ENCODE measurements at regions not wholly inside any gene's neighbourhood (a gene's known extent, or its start where the extent isn't known, plus 50 kb on each side); places are given as distances from the start of the nearest gene placed in this dataset.

DNA sequence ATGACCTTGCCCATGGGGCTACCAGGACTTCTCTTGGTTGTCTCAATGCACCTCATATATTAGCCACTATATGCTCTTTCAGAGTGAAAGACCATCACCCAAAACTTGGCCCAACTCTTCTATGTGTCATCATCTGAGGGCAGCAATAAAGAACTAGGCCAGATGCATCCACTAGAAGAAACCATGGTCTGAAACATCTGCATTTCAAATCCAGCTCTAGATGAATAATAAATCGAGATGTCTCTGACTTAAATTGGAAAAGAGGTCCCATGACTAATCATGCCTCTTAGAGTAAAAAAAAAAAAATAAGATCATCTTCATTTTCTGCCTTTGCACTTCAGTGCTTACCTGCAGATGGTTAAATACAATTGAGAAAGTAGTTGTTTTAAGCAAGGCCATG is 397.6 kb upstream of the PITX2 start:
- TF ChIP-seq, protein P1, sequence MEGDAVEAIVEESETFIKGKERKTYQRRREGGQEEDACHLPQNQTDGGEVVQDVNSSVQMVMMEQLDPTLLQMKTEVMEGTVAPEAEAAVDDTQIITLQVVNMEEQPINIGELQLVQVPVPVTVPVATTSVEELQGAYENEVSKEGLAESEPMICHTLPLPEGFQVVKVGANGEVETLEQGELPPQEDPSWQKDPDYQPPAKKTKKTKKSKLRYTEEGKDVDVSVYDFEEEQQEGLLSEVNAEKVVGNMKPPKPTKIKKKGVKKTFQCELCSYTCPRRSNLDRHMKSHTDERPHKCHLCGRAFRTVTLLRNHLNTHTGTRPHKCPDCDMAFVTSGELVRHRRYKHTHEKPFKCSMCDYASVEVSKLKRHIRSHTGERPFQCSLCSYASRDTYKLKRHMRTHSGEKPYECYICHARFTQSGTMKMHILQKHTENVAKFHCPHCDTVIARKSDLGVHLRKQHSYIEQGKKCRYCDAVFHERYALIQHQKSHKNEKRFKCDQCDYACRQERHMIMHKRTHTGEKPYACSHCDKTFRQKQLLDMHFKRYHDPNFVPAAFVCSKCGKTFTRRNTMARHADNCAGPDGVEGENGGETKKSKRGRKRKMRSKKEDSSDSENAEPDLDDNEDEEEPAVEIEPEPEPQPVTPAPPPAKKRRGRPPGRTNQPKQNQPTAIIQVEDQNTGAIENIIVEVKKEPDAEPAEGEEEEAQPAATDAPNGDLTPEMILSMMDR (IDR thresholded peaks at IDR 0.05 in 4 of 5, conservative IDR thresholded peaks at IDR 0.05 in 1 of 5) = no peak
- TF ChIP-seq POLR2A (IDR thresholded peaks at IDR 0.05) = no peak
